DND-41 (cell line): ENCODE measurements at regions not wholly inside any gene's neighbourhood (a gene's known extent, or its start where the extent isn't known, plus 50 kb on each side); places are given as distances from the start of the nearest gene placed in this dataset.

Experiments used
- ATAC-seq: fragments of 200-7000 bp; cut with Tn5 transposase; 3 replicates; pipeline ENCODE4 v1.9.1; 2021; ENCODE audit warnings: low read depth; ENCODE audit not compliant: insufficient read depth
- DNase-seq: peaks from one replicate; pipeline ENCODE4 v3.0.0-alpha.2; 2020
- H2AFZ ChIP-seq: 2 replicates; pipeline ENCODE4 v1.6.0; 2012; ENCODE audit warnings: low read depth, low read length
- H3K27ac ChIP-seq: 2 replicates; pipeline ENCODE4 v1.5.1; 2012; ENCODE audit warnings: low read length, inconsistent platforms
- H3K27me3 ChIP-seq: fragments of 200-600 bp; sonication (generic); 2 replicates; pipeline ENCODE4 v1.6.0; 2012; ENCODE audit warnings: low read length, mild to moderate bottlenecking, inconsistent platforms; ENCODE audit not compliant: insufficient read depth, poor library complexity
- H3K36me3 ChIP-seq: 2 replicates; pipeline ENCODE4 v1.5.1; 2012; ENCODE audit warnings: low read length, inconsistent platforms; ENCODE audit not compliant: insufficient read depth
- H3K4me1 ChIP-seq: 2 replicates; pipeline ENCODE4 v1.5.1; 2012; ENCODE audit warnings: mild to moderate bottlenecking, low read length; ENCODE audit not compliant: insufficient read depth
- H3K4me2 ChIP-seq: 2 replicates; pipeline ENCODE4 v1.6.0; 2012; ENCODE audit warnings: mild to moderate bottlenecking, moderate library complexity, low read length, inconsistent platforms; ENCODE audit not compliant: insufficient read depth
- H3K4me3 ChIP-seq, 2 experiments: fragments of 200-600 bp in 1 of 2; shearing (Covaris generic) in 1 of 2; 2 replicates each; pipeline ENCODE4 v1.5.1; 2012 to 2016; ENCODE audit warnings: inconsistent platforms in 2 of 2, low read length in 2 of 2, mild to moderate bottlenecking in 2 of 2, low read depth in 1 of 2, moderate library complexity in 1 of 2
- H3K79me2 ChIP-seq: 2 replicates; pipeline ENCODE4 v1.6.0; 2012; ENCODE audit warnings: low read length, inconsistent platforms; ENCODE audit not compliant: insufficient read depth
- H3K9ac ChIP-seq: 2 replicates; pipeline ENCODE4 v1.6.0; 2012; ENCODE audit warnings: low read depth, mild to moderate bottlenecking, inconsistent platforms, low read length, moderate library complexity
- H3K9me3 ChIP-seq: 2 replicates; pipeline ENCODE4 v1.5.1; 2012; ENCODE audit warnings: low read length, moderate library complexity, mild to moderate bottlenecking, inconsistent platforms; ENCODE audit not compliant: insufficient read depth, severe bottlenecking
- H4K20me1 ChIP-seq: 2 replicates; pipeline ENCODE4 v1.6.0; 2012; ENCODE audit warnings: low read length; ENCODE audit not compliant: insufficient read depth
- CTCF ChIP-seq: IDR thresholded peaks from 2 replicates; pipeline ENCODE4 v1.5.1; 2012; ENCODE audit warnings: borderline replicate concordance, low read length, moderate library complexity, mild to moderate bottlenecking; ENCODE audit not compliant: poor library complexity, severe bottlenecking; ENCODE audit errors: extremely low read depth
- EZH2 ChIP-seq: IDR thresholded peaks from 3 replicates; pipeline ENCODE4 v1.6.1; 2012; ENCODE audit warnings: borderline replicate concordance, low read depth, mild to moderate bottlenecking, moderate library complexity, low read length, inconsistent platforms; ENCODE audit not compliant: severe bottlenecking

GRCh38 chr9:79151791-79152190 lies 420.0 kb upstream of the TLE4 start:
- Histone ChIP-seq H3K9me3 (no peaks in the 10 kb centered on the region), H3K4me2 (no peak overlapping the region), H3K9ac (no peak overlapping the region), H3K36me3 (no peaks in the 10 kb centered on the region), H3K4me1 (no peaks in the 10 kb centered on the region), H2AFZ (no peak overlapping the region), H4K20me1 (no peaks in the 10 kb centered on the region), H3K4me3 (no peak overlapping the region), H3K27ac (no peak overlapping the region), H3K27me3 (no peaks in the 10 kb centered on the region), H3K79me2 (no peaks in the 10 kb centered on the region)
- DNase-seq (no peak), ATAC-seq (no peak)
- TF ChIP-seq CTCF (no peak), EZH2 (no peak)

GRCh38 chr9:79152306-79152705 lies 419.5 kb upstream of the TLE4 start:
- H3K4me3 ChIP-seq: no peak overlapping the region
- H3K79me2 ChIP-seq: no peaks in the 10 kb centered on the region
- ATAC-seq (no peak), DNase-seq (no peak)
- H3K4me2 ChIP-seq: no peak overlapping the region
- H3K4me1 ChIP-seq: no peaks in the 10 kb centered on the region
- H3K9ac ChIP-seq: no peak overlapping the region
- H3K36me3 ChIP-seq: no peaks in the 10 kb centered on the region
- no peaks in the 10 kb centered on the region for H3K9me3 ChIP-seq
- TF ChIP-seq EZH2: no peak
- TF ChIP-seq CTCF: no peak
- H3K27ac ChIP-seq: no peak overlapping the region
- H4K20me1 ChIP-seq: no peaks in the 10 kb centered on the region
- no peak overlapping the region for H2AFZ ChIP-seq
- H3K27me3 ChIP-seq: no peaks in the 10 kb centered on the region

GRCh38 chr9:79154806-79155205 lies 417.0 kb upstream of the TLE4 start:
- H3K4me2 ChIP-seq: no peak overlapping the region
- H3K27ac ChIP-seq: no peak overlapping the region
- TF ChIP-seq EZH2 (no peak), CTCF (no peak)
- ATAC-seq (no peak), DNase-seq (no peak)
- H3K9me3 ChIP-seq: no peaks in the 10 kb centered on the region
- no peak overlapping the region for H3K4me3 ChIP-seq
- no peaks in the 10 kb centered on the region for H4K20me1 ChIP-seq
- no peak overlapping the region for H3K9ac ChIP-seq
- no peaks in the 10 kb centered on the region for H3K27me3 ChIP-seq
- no peaks in the 10 kb centered on the region for H3K79me2 ChIP-seq
- H2AFZ ChIP-seq: no peak overlapping the region
- no peaks in the 10 kb centered on the region for H3K4me1 ChIP-seq
- no peaks in the 10 kb centered on the region for H3K36me3 ChIP-seq

- TF ChIP-seq CTCF (no peak), EZH2 (no peak)
- no peak overlapping the region for H3K9ac ChIP-seq
- no peaks in the 10 kb centered on the region for H3K4me1 ChIP-seq
- H3K27me3 ChIP-seq: no peaks in the 10 kb centered on the region
- no peak for ATAC-seq
- H3K36me3 ChIP-seq: no peaks in the 10 kb centered on the region
- H3K79me2 ChIP-seq: no peaks in the 10 kb centered on the region
- no peaks in the 10 kb centered on the region for H3K9me3 ChIP-seq
- no peak overlapping the region for H3K27ac ChIP-seq
- H3K4me3 ChIP-seq: no peak overlapping the region
- no peak overlapping the region for H2AFZ ChIP-seq
- no peak for DNase-seq
- H3K4me2 ChIP-seq: no peak overlapping the region
- no peaks in the 10 kb centered on the region for H4K20me1 ChIP-seq
Measured at GRCh38 chr9:79155308-79155707, 416.5 kb upstream of the TLE4 start.
